ENCODE measurements at regions not wholly inside any gene's neighbourhood (a gene's known extent, or its start where the extent isn't known, plus 50 kb on each side); places are given as distances from the start of the nearest gene placed in this dataset.
A peak's percentile ranks its signal among the peaks of the same experiment; 100 is the strongest.

GRCh38 chr9:87290241-87291052, 207.2 kb upstream of the DAPK1 start:
- no peak for DNase-seq

GRCh38 chr9:87292449-87293191, 205.0 kb upstream of the DAPK1 start:
- DNase-seq: no peak

- DNase-seq: no peak
Measured at GRCh38 chr9:87294126-87294525, 203.5 kb upstream of the DAPK1 start.

GRCh38 chr9:87300915-87301314, 196.8 kb upstream of the DAPK1 start:
- DNase-seq: peak; percentile 1

GRCh38 chr9:87301371-87301770, 196.3 kb upstream of the DAPK1 start:
- DNase-seq: no peak

GRCh38 chr9:87305151-87305550, 192.5 kb upstream of the DAPK1 start:
- no peak for DNase-seq

- no peak for DNase-seq
Measured at GRCh38 chr9:87306006-87306405, 191.7 kb upstream of the DAPK1 start.

- DNase-seq: no peak
Measured at GRCh38 chr9:87307848-87308247, 189.8 kb upstream of the DAPK1 start.

- no peak for DNase-seq
Measured at GRCh38 chr9:87309236-87309635, 188.4 kb upstream of the DAPK1 start.

- DNase-seq: no peak
Measured at GRCh38 chr9:87310827-87311523, 186.7 kb upstream of the DAPK1 start.

GRCh38 chr9:87319656-87320055, 178.0 kb upstream of the DAPK1 start:
- DNase-seq: no peak

GRCh38 chr9:87320146-87320884, 177.4 kb upstream of the DAPK1 start:
- DNase-seq: no peak

GRCh38 chr9:87322840-87323635, 174.6 kb upstream of the DAPK1 start:
- DNase-seq: no peak

GRCh38 chr9:87323928-87324327, 173.7 kb upstream of the DAPK1 start:
- no peak for DNase-seq

GRCh38 chr9:87324613-87325194, 173.0 kb upstream of the DAPK1 start:
- peak; percentile 58 for DNase-seq

- DNase-seq: no peak
Measured at GRCh38 chr9:87327575-87328125, 170.0 kb upstream of the DAPK1 start.

- no peak for DNase-seq
Measured at GRCh38 chr9:87333802-87334201, 163.9 kb upstream of the DAPK1 start.

GRCh38 chr9:87334366-87334765, 163.3 kb upstream of the DAPK1 start:
- no peak for DNase-seq

- DNase-seq: no peak
Measured at GRCh38 chr9:87336407-87336806, 161.3 kb upstream of the DAPK1 start.

GRCh38 chr9:87336914-87337333, 160.7 kb upstream of the DAPK1 start:
- DNase-seq: peak; percentile 76

- peak; percentile 78 for DNase-seq
Measured at GRCh38 chr9:87337335-87338087, 160.2 kb upstream of the DAPK1 start.
